ENCODE measurements at regions not wholly inside any gene's neighbourhood (a gene's known extent, or its start where the extent isn't known, plus 50 kb on each side); places are given as distances from the start of the nearest gene placed in this dataset.

GRCh38 chr9:81416476-81417298 lies 272.7 kb downstream of the TLE1 start:
- TF ChIP-seq CTCF (IDR thresholded peaks at IDR 0.05; ENCODE audit: low read depth, low read length, poor library complexity, severe bottlenecking) = no peak
- TF ChIP-seq EZH2phosphoT487 (IDR thresholded peaks at IDR 0.05; ENCODE audit: borderline replicate concordance, low read length) = no peak
